GM19372 (cell line): ENCODE measurements at regions not wholly inside any gene's neighbourhood (a gene's known extent, or its start where the extent isn't known, plus 50 kb on each side); places are given as distances from the start of the nearest gene placed in this dataset.
"Not testable (repeated sequence)": the region's sequence is repeated elsewhere in the genome, so short reads cannot be mapped to it uniquely, and the experiment has no call there.

ENCODE experiments used
- ATAC-seq: cut with Tn5 transposase; IDR thresholded peaks from one replicate; pipeline ENCODE4 v1.9.1; 2021; ENCODE audit warnings: mild to moderate bottlenecking, low read depth, moderate library complexity; ENCODE audit not compliant: unreplicated experiment

GRCh38 chr5:14956423-14957046, 85.0 kb upstream of the ANKH start:
- no peak for ATAC-seq

GRCh38 chr5:14954616-14955343, 83.2 kb upstream of the ANKH start:
- ATAC-seq = no peak

- ATAC-seq = no peak
Observed at GRCh38 chr5:14954216-14954615, 82.6 kb upstream of the ANKH start.

- ATAC-seq = no peak
Observed at GRCh38 chr5:14953075-14953607, 81.6 kb upstream of the ANKH start.

GRCh38 chr5:14948383-14948782, 76.8 kb upstream of the ANKH start:
- no peak for ATAC-seq

- ATAC-seq = no peak
Observed at GRCh38 chr5:14946815-14947620, 75.4 kb upstream of the ANKH start.

- no peak for ATAC-seq
Observed at GRCh38 chr5:14945450-14945849, 73.9 kb upstream of the ANKH start.

GRCh38 chr5:14944996-14945395, 73.4 kb upstream of the ANKH start:
- no peak for ATAC-seq

GRCh38 chr5:14944350-14944739, 72.8 kb upstream of the ANKH start:
- ATAC-seq = no peak

- no peak for ATAC-seq
Observed at GRCh38 chr5:14942212-14942611, 70.6 kb upstream of the ANKH start.

GRCh38 chr5:14937254-14937653, 65.7 kb upstream of the ANKH start:
- ATAC-seq = no peak

- no peak for ATAC-seq
Observed at GRCh38 chr5:14936588-14936987, 65.0 kb upstream of the ANKH start.

GRCh38 chr5:14935341-14935740, 63.8 kb upstream of the ANKH start:
- ATAC-seq = no peak

GRCh38 chr5:14932902-14933469, 61.4 kb upstream of the ANKH start:
- no peak for ATAC-seq

- no peak for ATAC-seq
Observed at GRCh38 chr5:14930486-14930885, 58.9 kb upstream of the ANKH start.

- no peak for ATAC-seq
Observed at GRCh38 chr5:14929293-14930065, 57.9 kb upstream of the ANKH start.

- ATAC-seq = no peak
Observed at GRCh38 chr5:14928661-14929060, 57.1 kb upstream of the ANKH start.

- no peak for ATAC-seq
Observed at GRCh38 chr5:14925326-14925725, 53.7 kb upstream of the ANKH start.

GRCh38 chr5:14922952-14923351, 51.4 kb upstream of the ANKH start:
- ATAC-seq = not testable (repeated sequence)

GRCh38 chr5:14922456-14922855, 50.9 kb upstream of the ANKH start:
- no peak for ATAC-seq
